Activated naive CD4-positive, alpha-beta T cell treated with anti-CD3 and anti-CD28 coated beads, Interleukin-2, amount 50 U/mL, for 24 hours (primary cell): ENCODE measurements at regions not wholly inside any gene's neighbourhood (a gene's known extent, or its start where the extent isn't known, plus 50 kb on each side); places are given as distances from the start of the nearest gene placed in this dataset.

ENCODE experiments used
- H3K27ac Mint-ChIP-seq: one replicate; pipeline ENCODE4 v1.8.0; 2021; ENCODE audit warnings: mild to moderate bottlenecking, mixed read lengths
- H3K27me3 Mint-ChIP-seq: one replicate; pipeline ENCODE4 v1.8.0; 2021; ENCODE audit warnings: mixed read lengths
- H3K36me3 Mint-ChIP-seq: one replicate; pipeline ENCODE4 v1.8.0; 2021; ENCODE audit warnings: mixed read lengths
- H3K4me1 Mint-ChIP-seq: one replicate; pipeline ENCODE4 v1.8.0; 2021; ENCODE audit warnings: mixed read lengths
- H3K4me3 Mint-ChIP-seq: one replicate; pipeline ENCODE4 v1.8.0; 2021; ENCODE audit warnings: mild to moderate bottlenecking, mixed read lengths
- H3K9me3 Mint-ChIP-seq: one replicate; pipeline ENCODE4 v1.8.0; 2021; ENCODE audit warnings: mixed read lengths

DNA sequence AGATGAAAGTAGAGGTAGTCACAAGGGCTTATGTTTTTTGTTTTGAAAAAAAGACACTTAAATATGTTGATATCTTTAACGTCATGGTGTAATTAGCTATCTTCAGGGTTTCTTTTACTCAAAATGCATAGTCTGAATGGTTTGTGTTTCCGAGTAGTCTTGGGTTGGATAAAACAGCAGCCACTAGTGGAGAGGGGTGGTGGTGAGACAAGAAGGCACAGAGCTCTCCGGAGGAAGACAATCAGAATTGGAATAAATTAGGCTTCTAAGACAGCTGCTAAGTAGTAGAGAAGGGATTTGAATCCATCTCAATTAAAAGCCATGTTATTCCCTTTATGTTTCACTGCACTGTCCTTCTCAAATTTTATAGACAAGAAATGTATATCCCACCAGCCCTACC lies 240.4 kb upstream of the VEGFC start:
- H3K27me3 Mint-ChIP-seq: no peaks in the 10 kb centered on the region
- peaks cover 5% of the 10 kb centered on the region for H3K9me3 Mint-ChIP-seq
- no peaks in the 10 kb centered on the region for H3K4me1 Mint-ChIP-seq
- no peak overlapping the region for H3K27ac Mint-ChIP-seq
- H3K36me3 Mint-ChIP-seq: no peaks in the 10 kb centered on the region
- H3K4me3 Mint-ChIP-seq: no peak overlapping the region

DNA sequence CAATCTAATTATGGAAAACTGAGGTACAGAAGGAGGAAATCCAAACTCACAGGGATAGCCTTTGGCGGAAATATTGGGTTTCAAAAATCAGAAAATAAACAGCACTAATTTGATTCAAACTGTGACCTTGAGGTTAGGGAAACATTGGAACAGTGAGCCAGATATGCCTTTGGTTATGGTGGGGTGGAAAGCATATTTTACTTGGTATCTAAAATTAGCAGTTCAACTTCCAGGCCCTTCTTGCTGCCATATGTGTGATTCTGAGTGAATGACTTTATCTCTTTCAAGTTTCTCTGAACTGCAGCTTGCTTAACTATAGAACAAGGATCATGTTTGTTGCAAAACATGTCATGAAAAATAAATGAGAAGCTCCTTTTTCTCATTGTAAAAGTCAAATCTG lies 240.9 kb upstream of the VEGFC start:
- H3K4me3 Mint-ChIP-seq: no peak overlapping the region
- no peaks in the 10 kb centered on the region for H3K4me1 Mint-ChIP-seq
- peaks cover 5% of the 10 kb centered on the region for H3K9me3 Mint-ChIP-seq
- H3K27me3 Mint-ChIP-seq: no peaks in the 10 kb centered on the region
- no peak overlapping the region for H3K27ac Mint-ChIP-seq
- no peaks in the 10 kb centered on the region for H3K36me3 Mint-ChIP-seq

DNA sequence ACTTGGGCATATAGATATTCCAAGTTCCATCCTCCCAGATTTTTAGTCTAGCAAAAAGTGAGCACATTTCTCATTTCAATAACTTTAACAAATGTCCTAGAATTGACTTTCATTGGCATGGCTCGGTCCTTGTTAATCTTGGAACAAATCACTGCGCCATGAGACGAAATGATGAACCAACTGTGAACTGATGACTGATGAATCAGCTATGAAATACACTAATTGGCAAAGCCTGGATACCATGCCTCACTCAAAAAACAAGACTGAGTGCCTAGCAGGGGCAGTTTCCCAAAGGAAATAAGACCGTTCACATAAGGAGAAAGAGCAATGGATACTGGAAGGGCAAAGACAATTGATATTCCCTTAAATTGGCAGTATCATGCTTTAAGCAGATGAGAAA lies 248.6 kb upstream of the VEGFC start:
- Mint-ChIP-seq H3K36me3 (no peaks in the 10 kb centered on the region), H3K27ac (no peak overlapping the region), H3K27me3 (peaks cover 4% of the 10 kb centered on the region), H3K9me3 (peaks cover 5% of the 10 kb centered on the region), H3K4me1 (no peaks in the 10 kb centered on the region), H3K4me3 (no peak overlapping the region)

DNA sequence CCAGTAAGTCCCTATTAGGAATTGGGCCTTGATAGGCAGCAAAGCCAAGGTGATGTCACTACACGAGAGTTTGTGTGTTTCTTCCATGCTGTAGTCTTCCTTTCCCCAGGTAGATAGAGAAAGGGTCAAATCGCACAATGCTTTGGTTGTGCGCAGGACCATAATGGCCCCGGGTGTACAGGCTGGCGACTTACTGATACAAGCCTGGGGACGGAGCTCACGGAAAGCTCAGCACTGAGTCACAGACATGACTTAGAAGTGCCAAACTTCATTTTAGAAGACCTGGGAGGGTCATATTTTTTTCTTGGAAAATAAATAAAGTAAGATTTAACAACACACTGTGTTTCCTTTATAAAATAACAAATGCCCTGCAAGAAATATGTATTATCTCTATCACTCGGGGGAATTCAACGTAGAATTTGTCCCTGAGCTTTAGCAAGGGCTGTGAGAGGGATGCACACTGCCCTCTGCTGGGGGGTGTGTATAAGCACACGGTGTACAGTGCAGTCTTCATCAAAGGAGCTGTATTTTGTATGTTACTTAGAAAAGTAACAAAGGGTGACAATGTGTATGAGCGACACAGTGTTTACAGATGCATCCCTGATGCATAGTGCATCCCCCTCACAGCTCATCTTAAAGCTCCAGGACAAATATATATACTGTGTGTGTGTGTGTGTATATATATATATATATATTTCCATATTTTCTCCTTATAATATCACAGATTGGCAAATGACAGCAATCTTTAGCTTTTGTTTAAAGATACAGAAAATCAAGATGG lies 254.5 kb upstream of the VEGFC start:
- peaks cover 7% of the 10 kb centered on the region for H3K27me3 Mint-ChIP-seq
- H3K4me1 Mint-ChIP-seq: no peaks in the 10 kb centered on the region
- H3K4me3 Mint-ChIP-seq: no peak overlapping the region
- no peaks in the 10 kb centered on the region for H3K36me3 Mint-ChIP-seq
- H3K9me3 Mint-ChIP-seq: no peaks in the 10 kb centered on the region
- H3K27ac Mint-ChIP-seq: no peak overlapping the region

DNA sequence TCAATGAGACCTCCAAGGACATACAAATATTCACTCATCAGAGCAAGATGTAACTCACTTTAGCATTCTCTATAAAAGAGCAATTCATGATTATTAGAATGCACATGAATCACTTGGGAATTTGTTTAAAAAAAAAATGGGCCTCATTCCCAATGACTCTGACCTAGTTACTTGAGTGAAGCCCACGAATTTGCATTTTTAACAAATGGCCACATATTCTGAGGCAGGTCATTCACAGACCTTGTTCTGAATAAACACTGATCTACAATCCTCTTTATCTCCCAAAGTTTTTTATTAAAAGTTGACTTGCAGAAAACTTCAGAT lies 255.1 kb upstream of the VEGFC start:
- Mint-ChIP-seq H3K4me1 (no peaks in the 10 kb centered on the region), H3K9me3 (no peaks in the 10 kb centered on the region), H3K4me3 (no peak overlapping the region), H3K27ac (no peak overlapping the region), H3K36me3 (no peaks in the 10 kb centered on the region), H3K27me3 (peaks cover 7% of the 10 kb centered on the region)

DNA sequence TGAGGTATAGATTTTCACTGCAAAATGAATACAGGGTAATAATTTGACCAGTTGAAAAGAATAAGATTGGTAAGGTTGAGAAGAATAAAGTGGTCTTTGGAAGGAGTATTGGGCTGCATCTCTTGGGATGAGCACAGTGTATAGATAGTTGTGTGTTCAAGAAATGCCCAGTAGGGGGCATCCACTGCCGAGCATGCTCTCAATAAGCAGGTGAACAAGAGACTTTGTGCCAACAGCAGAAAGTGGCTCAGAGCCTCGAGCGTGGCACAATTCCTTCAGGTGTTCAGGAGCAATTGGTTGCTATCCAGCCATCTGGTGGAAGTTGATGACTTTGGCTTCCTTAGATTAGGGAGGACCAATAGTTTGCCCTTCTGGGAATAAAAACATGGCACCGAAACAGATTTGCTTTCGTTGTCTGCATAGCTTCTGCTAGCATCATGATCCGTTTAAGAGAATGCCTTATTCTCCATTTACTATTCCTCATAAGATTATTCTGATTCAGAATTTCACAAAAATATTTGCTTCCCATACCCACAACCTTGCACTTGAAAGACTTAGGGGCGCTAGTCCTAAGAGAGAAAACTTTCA lies 258.1 kb upstream of the NEIL3 start:
- Mint-ChIP-seq H3K36me3 (no peaks in the 10 kb centered on the region), H3K9me3 (no peaks in the 10 kb centered on the region), H3K4me3 (no peak overlapping the region), H3K27ac (no peak overlapping the region), H3K4me1 (no peaks in the 10 kb centered on the region), H3K27me3 (peaks cover 4% of the 10 kb centered on the region)

DNA sequence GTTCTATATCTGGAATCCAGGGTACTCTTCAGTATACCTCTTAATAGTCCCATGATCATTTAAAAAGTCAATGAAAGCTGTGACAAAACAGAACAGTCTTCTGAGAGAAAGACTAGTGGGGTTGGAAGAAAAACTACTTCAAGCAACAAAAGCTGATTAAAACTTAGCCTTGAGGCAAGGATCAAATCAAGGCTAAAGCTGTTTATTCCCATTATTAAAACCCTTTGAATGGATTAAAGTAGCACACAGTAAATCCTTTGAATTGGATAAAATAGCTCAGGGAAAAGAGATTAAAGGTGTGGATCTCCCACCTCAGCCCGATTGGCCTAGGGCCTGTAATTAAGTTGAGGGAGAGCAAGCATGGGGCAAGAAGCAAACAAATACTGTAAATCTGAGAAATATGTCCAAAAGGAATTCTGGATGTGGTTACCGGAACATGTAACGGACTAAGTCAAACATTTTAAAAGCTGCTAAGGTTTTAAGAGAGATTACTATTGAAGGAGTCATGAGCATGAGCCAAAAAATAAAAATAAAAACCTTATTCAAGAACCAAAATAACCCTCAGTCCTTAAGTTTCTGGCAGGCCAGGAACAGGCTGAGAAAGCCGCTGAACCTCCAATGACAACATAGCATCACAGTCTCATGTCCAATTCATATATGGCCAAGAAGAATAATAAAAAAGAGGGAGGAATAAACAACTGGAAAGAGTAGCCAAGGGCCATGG lies 257.3 kb upstream of the NEIL3 start:
- no peaks in the 10 kb centered on the region for H3K36me3 Mint-ChIP-seq
- H3K27ac Mint-ChIP-seq: no peak overlapping the region
- H3K27me3 Mint-ChIP-seq: peaks cover 5% of the 10 kb centered on the region
- H3K4me3 Mint-ChIP-seq: no peak overlapping the region
- no peaks in the 10 kb centered on the region for H3K4me1 Mint-ChIP-seq
- H3K9me3 Mint-ChIP-seq: no peaks in the 10 kb centered on the region

DNA sequence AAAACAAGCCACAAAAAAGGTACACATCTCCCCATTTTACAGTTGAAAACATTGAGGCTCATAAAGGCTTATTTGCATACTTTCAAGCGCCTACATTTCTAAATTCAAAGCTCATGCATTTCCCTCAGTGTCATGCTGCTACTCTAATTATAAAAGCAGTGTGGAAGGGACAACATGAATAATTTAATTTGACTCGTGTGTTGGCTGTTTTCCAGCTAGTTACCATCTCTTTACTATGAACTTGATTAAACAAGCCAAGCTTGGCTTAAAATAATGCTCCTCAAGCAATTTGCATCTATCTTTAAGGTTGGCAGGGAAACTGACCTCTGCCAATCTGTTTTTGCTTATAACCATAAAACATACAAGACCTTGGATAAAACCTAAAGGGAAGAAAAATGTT lies 252.5 kb upstream of the NEIL3 start:
- Mint-ChIP-seq H3K9me3 (no peaks in the 10 kb centered on the region), H3K4me3 (no peak overlapping the region), H3K36me3 (no peaks in the 10 kb centered on the region), H3K27ac (no peak overlapping the region), H3K4me1 (no peaks in the 10 kb centered on the region), H3K27me3 (peaks cover 1% of the 10 kb centered on the region)

DNA sequence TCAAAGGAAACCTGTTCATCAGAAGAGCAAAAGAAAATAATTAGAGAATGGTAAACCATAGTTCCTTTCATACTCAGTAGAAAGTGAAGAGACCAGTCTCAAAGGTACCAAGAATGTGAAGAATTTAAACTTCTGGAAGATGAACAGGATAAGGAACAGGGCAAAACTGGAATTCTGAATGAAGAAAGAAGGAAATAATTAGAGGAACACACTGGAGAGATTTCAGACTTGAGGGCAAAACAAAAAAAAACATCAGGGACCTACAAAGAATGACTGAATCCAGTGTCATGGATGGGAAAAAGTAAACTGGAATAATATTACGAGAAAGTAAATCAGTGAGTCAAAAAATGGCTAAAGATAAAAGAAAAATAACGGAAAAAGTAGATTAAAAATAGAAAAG lies 245.6 kb upstream of the NEIL3 start:
- H3K4me1 Mint-ChIP-seq: no peaks in the 10 kb centered on the region
- no peaks in the 10 kb centered on the region for H3K36me3 Mint-ChIP-seq
- H3K27me3 Mint-ChIP-seq: no peaks in the 10 kb centered on the region
- no peak overlapping the region for H3K4me3 Mint-ChIP-seq
- H3K9me3 Mint-ChIP-seq: no peaks in the 10 kb centered on the region
- H3K27ac Mint-ChIP-seq: no peak overlapping the region

DNA sequence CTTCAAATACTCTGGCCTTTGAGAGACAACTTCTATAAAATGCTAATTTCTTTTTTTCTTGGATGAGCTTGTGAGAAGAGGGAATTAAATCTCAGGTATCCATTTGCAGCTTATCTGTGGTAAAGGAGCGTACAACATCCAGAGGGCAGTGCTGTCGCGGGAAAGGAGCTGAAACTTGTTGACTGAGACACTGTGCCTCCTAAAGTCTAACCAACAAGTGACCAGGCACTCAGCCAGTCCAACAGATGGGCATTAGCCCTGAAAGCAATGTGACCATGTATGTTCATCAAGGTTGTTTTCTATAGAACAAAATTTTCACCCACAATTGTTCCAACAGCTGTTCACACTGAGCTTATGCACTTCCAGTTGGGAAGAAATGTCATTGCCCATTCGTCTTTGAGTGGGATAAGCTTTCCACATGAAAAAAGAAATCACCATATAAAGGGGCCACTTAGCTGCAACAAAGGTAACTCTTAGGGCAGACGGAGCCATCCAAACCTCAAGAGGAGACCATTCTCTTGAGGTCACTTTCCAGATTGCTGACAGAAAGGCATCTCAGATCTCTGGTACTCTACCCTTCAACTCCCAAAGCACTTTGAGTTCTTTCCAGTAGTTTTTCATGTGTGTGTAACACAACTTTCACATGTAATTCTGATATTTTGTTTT lies 244.8 kb upstream of the NEIL3 start:
- Mint-ChIP-seq H3K36me3 (no peaks in the 10 kb centered on the region), H3K4me3 (no peak overlapping the region), H3K9me3 (no peaks in the 10 kb centered on the region), H3K4me1 (no peaks in the 10 kb centered on the region), H3K27me3 (no peaks in the 10 kb centered on the region), H3K27ac (no peak overlapping the region)

DNA sequence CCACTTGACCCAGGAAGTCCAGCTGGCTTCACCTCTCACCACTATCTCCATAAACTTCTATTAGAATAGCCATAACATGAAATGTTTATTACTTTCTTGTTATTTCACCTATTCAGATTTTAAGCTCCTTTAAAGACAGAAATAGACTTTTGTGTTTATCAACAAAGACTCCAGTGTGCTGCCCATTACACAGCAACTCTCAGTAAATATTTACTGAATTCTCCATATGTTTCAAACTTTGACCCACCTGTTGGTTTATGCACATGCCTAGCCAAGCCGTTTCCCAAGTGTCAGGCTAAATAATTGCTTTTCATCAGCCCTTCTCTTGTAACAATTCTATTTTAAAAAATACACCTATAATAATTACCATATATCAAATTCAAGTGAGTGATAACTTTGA lies 242.9 kb upstream of the NEIL3 start:
- H3K9me3 Mint-ChIP-seq: no peaks in the 10 kb centered on the region
- no peaks in the 10 kb centered on the region for H3K36me3 Mint-ChIP-seq
- no peaks in the 10 kb centered on the region for H3K4me1 Mint-ChIP-seq
- no peaks in the 10 kb centered on the region for H3K27me3 Mint-ChIP-seq
- no peak overlapping the region for H3K27ac Mint-ChIP-seq
- no peak overlapping the region for H3K4me3 Mint-ChIP-seq

DNA sequence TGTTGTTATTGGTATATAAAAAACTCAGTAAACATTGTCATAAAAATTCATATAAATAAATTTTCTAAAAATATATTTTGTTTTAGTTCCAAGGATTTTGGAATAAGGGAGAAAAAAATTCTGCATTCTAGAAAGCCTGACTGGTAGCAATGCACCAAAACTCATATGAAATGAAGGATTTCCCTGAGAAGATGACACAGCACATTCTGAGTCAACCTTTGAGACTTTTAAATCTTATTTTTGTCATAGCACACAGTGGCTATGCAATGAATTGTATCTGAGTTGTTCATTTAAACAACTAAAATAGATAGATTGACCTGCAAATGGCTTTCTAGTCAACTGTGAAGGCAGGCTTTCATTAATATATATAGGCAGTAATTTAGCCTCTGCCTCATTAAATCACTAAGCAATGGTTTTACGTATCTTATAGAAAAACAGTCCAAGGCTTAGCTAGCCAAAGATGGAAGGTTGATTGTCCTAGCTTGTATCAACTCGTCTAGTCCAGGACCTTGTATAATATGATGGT lies 239.1 kb upstream of the NEIL3 start:
- no peaks in the 10 kb centered on the region for H3K36me3 Mint-ChIP-seq
- no peak overlapping the region for H3K4me3 Mint-ChIP-seq
- H3K4me1 Mint-ChIP-seq: no peaks in the 10 kb centered on the region
- no peaks in the 10 kb centered on the region for H3K27me3 Mint-ChIP-seq
- no peaks in the 10 kb centered on the region for H3K9me3 Mint-ChIP-seq
- H3K27ac Mint-ChIP-seq: no peak overlapping the region

DNA sequence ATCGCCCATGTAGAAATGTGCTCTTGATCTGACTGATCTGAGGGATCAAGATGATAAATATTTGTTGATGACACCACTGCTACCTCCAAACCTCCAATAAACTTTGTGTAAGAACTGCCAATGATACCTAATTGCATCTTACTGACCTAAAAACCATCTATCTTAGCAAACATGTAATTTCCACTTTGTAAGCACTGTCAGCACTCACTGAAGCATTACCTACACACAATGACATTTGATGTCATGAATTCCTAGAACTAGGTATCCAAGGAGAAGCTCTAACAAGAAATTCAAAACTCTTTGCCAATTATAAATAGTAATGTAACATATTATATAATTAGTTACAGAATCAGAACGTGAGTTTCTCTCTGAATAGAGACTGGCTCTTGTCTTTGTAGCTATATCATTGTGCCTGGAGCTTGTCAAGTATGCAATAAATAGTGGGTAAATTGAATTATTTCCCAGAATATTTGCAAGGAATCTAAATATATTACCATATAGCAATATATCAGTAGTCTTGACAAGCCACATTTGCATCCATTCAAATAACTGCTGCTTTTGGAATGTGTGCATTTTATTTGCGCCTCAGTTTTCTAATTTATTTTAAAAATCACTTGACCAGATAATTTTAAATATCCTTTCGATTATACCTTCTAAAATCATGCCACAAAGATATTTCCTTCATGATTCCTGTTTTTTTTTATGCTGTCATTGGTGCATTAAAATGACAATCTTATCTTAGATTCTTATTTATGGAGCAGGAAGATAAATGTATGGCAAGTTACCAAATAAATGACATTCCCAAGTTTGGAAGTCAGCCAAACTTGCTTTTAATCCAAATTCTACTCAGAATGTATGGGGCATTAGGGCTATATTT lies 232.3 kb upstream of the NEIL3 start:
- no peak overlapping the region for H3K4me3 Mint-ChIP-seq
- no peak overlapping the region for H3K27ac Mint-ChIP-seq
- no peaks in the 10 kb centered on the region for H3K9me3 Mint-ChIP-seq
- H3K36me3 Mint-ChIP-seq: no peaks in the 10 kb centered on the region
- no peaks in the 10 kb centered on the region for H3K4me1 Mint-ChIP-seq
- H3K27me3 Mint-ChIP-seq: no peaks in the 10 kb centered on the region

DNA sequence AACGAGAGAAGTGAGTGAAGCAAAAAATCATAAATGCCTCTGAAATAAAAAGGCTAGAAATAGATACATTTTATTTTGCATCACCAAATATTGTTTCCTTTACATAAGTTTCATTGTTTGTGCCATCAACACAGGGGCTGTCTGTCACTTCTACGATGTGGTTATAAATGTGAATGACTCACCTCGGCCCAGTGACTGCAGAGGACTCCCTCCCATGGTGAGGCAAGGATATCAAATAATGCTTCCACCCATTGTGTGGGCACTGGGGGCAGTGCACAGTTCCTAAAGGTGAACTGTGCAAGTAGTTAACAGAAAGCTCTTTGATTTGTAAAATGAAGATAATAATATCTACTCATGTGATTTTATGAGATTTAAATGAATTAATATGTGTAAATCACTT lies 230.3 kb upstream of the NEIL3 start:
- Mint-ChIP-seq H3K36me3 (no peaks in the 10 kb centered on the region), H3K27ac (no peak overlapping the region), H3K9me3 (no peaks in the 10 kb centered on the region), H3K4me1 (no peaks in the 10 kb centered on the region), H3K27me3 (no peaks in the 10 kb centered on the region), H3K4me3 (no peak overlapping the region)

DNA sequence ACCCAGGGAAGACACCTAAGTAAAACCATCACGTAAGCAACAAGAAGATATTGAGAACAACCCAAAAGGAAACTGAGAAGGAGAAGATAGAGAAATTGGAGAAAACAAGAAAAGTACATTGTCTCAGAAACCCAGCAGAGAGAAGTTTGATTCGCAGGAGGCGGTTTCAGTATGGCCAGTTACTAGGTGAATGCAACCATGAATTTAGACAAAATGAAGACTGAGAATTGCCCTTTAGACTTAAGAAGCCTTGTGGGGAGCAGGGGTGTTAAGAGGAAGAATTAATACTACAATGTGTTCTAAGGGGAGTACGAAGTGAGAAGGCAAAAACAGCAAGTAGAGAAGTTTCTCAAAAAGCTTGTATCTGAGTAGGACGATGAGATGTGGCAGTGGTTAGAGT lies 229.3 kb upstream of the NEIL3 start:
- no peaks in the 10 kb centered on the region for H3K36me3 Mint-ChIP-seq
- H3K27me3 Mint-ChIP-seq: no peaks in the 10 kb centered on the region
- H3K4me1 Mint-ChIP-seq: no peaks in the 10 kb centered on the region
- H3K9me3 Mint-ChIP-seq: no peaks in the 10 kb centered on the region
- H3K27ac Mint-ChIP-seq: no peak overlapping the region
- no peak overlapping the region for H3K4me3 Mint-ChIP-seq
